ENCODE measurements at regions not wholly inside any gene's neighbourhood (a gene's known extent, or its start where the extent isn't known, plus 50 kb on each side); places are given as distances from the start of the nearest gene placed in this dataset.

- WGBS (ENCODE audit: extremely low coverage, insufficient read length, low lambda C conversion rate): no CpG with 5 or more reads among the region's 4 CpGs
- H3K36me3 Mint-ChIP-seq (ENCODE audit: insufficient read depth in 1 of 3, low read depth in 3 of 3): no peaks in the 10 kb centered on the region
- no peak overlapping the region for H2BK12ac ChIP-seq (ENCODE audit: insufficient read length, low read depth, low read length)
Observed at GRCh38 chr20:22940350-22940749, 94.8 kb upstream of the SSTR4 start.

More at GRCh38 chr20:22940350-22940749, 94.8 kb upstream of the SSTR4 start:
- DNase-seq: no peak
- H4K8ac ChIP-seq (replicated peaks; ENCODE audit: insufficient read length, low read depth, low read length): no peak overlapping the region
- Mint-ChIP-seq H3K27me3 (ENCODE audit: low read depth) (peaks cover 3% of the 10 kb centered on the region), H3K27ac (no peak overlapping the region), H3K4me1 (peaks cover 0 to 3% of the 10 kb centered on the region in 2 experiments; a peak in 3 of 4 replicates), H3K9me3 (no peaks in the 10 kb centered on the region), H3K4me3 (no peak overlapping the region)
- no peak overlapping the region for H3K23ac ChIP-seq (ENCODE audit: insufficient read length, low read depth, low read length)
- no peaks in the 10 kb centered on the region for H3K4me1 ChIP-seq (ENCODE audit: insufficient read depth, low read length)
- no peaks in the 10 kb centered on the region for H3K79me2 ChIP-seq (ENCODE audit: insufficient read depth, low read length)
- H2AK5ac ChIP-seq (ENCODE audit: insufficient read length, low read length): no peak overlapping the region
- no peaks in the 10 kb centered on the region for H3K79me1 ChIP-seq (ENCODE audit: insufficient read depth, low read depth, low read length, poor library complexity, severe bottlenecking)
- H3K14ac ChIP-seq (ENCODE audit: insufficient read depth, low read length): no peak overlapping the region
- H2BK5ac ChIP-seq (ENCODE audit: insufficient read length, low read length): no peak overlapping the region
- no peak overlapping the region for H3K4me2 ChIP-seq (ENCODE audit: insufficient read depth, insufficient read length, low read length)
- H3K18ac ChIP-seq (ENCODE audit: insufficient read length, low read depth, low read length): no peak overlapping the region
- H3K23me2 ChIP-seq (ENCODE audit: insufficient read length, low read depth, low read length, poor library complexity, severe bottlenecking): no peaks in the 10 kb centered on the region
- no peaks in the 10 kb centered on the region for H3K27me3 ChIP-seq (ENCODE audit: insufficient read depth, low read length)
- no peak overlapping the region for H4K5ac ChIP-seq (ENCODE audit: insufficient read length, low read depth, low read length)
- no peak overlapping the region for H2BK20ac ChIP-seq (ENCODE audit: low read depth, low read length, poor library complexity, severe bottlenecking)
- no peak overlapping the region for H3T11ph ChIP-seq (ENCODE audit: low read length)
- no peak overlapping the region for H3K9ac ChIP-seq (ENCODE audit: extremely low read depth, insufficient read length, low read length)
- no peaks in the 10 kb centered on the region for H3K9me3 ChIP-seq (ENCODE audit: control insufficient read depth, low read depth, low read length)
- TF ChIP-seq CTCF (conservative IDR thresholded peaks at IDR 0.05): no peak
- no peak overlapping the region for H2BK120ac ChIP-seq (ENCODE audit: low read depth, low read length, poor library complexity, severe bottlenecking)
- no peak overlapping the region for H3K56ac ChIP-seq (ENCODE audit: insufficient read length, low read depth, low read length)
- H4K91ac ChIP-seq (ENCODE audit: insufficient read length, low read depth, low read length): no peak overlapping the region
- no peak overlapping the region for H3K4ac ChIP-seq (ENCODE audit: low read depth, low read length)
- no peaks in the 10 kb centered on the region for H4K20me1 ChIP-seq (ENCODE audit: control insufficient read depth, insufficient read depth, insufficient read length)
- H2BK15ac ChIP-seq (ENCODE audit: low read depth, low read length): no peak overlapping the region
- no peak overlapping the region for H3K27ac ChIP-seq (ENCODE audit: insufficient read length, low read depth, low read length)
- H2AFZ ChIP-seq (ENCODE audit: low read length): no peak overlapping the region
